Fibroblast of peridontal ligament (primary cell): ENCODE measurements at regions not wholly inside any gene's neighbourhood (a gene's known extent, or its start where the extent isn't known, plus 50 kb on each side); places are given as distances from the start of the nearest gene placed in this dataset.

Source experiments
- DNase-seq: peaks from one replicate; pipeline ENCODE4 v3.0.0-alpha.2; 2010; ENCODE audit errors: extremely low read depth

DNA sequence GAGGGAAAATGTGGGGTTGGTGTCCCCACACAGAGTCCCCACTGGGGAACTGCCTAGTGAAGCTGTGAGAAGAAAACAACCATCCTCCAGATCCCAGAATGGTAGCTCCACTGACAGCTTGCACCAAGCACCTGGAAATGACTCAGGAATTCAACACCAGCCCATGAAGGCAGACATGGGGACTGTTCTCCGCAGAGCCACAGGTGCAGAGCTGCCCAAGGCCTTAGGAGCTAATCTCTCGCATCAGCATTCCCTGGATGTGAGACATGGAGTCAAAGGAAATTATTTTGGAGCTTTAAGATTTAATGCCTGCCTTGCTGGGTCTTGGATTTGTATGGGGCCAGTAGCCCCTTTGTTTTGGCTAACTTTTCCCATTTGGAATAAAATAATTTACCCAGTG, 367.9 kb downstream of the FAM133A start:
- no peak for DNase-seq

DNA sequence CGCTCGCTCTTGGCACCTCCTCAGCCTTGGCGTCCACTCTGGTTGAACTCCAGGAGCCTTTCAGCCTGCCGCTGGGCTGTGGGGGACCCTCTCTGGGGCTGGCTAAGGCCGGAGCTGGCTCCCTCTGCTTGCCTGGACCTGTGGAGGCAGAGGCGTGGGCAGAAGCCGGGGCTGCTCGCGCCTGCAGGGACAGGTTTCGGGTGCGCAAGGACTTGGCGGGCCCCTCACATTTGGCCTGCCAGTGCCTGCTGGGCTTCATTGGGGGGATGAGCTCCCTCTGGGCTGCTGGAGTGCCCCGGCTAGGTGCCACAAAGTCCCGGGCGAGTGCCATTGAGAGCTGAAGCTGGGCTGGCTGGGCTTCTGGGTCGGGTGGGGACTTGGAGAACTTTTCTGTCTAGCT, 371.7 kb downstream of the FAM133A start:
- no peak for DNase-seq

DNA sequence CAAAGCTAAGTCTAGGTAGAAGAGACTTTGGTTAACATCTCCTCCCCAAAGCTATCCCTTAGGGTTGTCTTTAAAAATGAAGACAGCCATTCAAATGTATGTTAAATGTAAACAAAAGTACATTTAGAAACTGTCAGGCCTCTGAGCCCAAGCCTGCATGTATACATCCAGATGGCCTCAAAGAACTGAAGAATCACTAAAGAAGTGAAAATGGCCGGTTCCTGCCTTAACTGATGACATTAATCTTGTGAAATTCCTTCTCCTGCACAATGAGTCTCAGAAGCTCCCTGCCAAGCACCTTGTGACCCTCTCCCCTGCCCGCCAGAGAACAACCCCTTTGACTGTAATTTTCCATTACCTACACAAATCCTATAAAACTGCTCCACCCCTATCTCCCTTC, 377.9 kb downstream of the FAM133A start:
- no peak for DNase-seq

DNA sequence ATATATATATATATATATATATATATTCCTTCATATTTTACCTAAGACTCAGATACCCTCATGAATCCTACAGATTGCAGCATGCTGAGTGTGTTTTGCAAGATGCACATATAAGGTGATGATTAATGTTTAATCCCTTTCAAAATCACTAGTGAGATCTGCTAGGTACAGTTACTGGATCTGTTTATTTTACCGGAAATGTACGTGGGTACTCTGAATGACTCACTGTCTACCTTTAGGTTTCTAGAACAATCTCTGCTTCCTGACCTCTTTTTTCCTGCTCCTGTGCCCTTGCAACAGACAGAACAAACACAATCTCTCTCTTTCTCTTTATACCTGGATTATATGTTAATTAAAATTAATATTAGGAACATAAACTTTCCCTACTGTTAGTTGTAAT, 379.6 kb downstream of the FAM133A start:
- DNase-seq = no peak

DNA sequence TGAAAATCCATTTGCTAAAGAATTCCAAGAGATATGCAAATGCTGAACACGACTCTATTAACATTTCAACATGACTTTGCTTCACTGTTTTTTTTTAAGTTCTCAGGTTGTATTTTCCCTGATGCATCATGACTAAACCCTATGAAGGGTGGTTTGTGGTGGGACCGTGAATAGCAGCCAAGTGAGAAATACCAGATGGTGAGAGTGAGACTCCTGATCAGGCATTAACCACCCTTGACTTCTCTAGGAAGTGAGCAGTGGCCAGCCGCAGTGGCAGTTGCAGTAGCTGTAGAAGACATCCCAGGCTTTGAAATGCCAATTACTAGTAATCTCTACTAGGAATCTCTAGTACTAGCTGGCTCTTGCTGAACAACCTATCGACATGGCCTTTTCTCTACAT, 383.4 kb downstream of the FAM133A start:
- DNase-seq = no peak

DNA sequence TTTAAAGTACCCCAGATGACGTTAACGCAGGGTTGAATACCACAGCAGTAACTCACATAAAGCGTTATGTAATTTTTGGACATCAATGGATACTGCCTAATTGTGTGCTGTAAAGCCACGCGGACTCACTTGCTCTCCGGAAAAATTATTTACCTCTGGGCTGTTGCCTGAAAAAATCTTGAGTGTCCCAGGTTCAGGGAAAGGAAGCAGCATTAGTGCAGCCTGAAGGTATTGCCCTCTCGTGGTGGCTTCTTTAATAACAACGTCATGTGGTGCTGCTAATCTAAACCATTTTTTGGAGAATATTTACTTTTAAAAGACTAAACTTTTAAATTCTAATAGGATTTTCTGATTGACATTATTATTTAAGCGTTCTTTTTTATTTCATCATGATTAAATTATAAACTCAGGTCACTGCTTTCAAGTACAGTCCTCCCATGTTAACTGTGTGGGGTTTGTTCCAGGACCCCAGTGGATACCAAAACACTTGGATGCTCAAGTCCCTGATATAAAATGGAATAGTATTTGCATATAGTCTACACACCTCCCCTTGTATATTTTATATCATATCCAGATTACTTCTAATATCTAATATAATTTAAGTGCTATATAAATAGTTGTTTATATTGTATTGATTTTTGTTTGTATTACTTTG, 384.8 kb downstream of the FAM133A start:
- no peak for DNase-seq

DNA sequence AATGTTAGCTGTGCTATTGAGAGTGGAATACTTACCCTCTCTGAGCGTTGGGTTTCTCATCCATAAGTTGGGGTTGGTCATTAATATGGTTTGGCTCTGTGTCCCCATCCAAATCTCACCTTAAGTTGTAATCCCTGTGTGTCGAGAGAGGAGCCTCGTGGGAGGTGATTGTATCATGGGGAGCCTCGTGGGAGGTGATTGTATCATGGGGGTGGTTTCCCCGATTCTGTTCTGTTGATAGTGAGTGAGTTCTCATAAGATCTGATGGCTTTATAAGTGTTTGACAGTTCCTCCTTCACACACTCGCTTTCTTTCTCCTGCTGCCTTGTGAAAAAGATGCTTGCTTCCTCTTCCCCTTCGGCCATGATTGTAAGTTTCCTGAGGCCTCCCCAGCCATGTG, 391.1 kb downstream of the FAM133A start:
- DNase-seq = no peak

DNA sequence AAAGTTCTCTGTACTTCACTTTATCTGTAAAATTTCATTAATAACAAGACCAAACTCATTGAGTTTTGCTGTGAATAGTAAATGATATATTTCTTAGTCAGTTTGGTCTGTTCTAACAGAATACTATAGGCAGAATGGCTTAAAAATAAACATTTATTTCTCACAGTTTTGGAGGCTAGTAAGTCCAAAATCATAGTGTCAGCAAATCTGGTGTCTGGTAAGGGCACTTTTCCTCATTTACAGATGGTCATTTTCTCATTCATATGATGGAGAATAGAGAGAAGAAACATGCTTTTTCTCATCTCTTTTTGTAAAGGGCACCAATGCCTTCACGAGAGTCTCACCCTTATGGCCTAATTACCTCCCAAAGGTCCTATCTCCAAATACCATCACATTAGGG, 415.1 kb downstream of the FAM133A start:
- DNase-seq = no peak

DNA sequence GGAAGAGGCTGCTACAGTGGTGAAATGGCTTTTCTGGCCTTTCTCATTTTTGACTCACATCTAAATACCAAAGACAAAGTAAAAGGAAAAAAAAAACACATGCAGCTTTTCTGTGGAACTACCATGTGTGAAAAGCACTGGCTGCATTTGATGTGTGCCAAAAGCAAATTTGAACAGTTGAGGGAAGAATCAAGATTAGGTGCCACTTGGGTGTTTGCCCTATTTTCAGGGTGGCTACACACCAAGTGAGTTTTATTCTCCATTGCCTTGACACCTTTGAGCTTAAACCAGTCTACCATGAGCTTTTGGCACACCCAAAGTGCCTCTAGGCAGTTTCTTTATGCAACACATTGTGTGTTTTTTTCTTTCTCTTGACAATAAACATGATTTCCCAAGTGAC, 423.9 kb downstream of the FAM133A start:
- no peak for DNase-seq

DNA sequence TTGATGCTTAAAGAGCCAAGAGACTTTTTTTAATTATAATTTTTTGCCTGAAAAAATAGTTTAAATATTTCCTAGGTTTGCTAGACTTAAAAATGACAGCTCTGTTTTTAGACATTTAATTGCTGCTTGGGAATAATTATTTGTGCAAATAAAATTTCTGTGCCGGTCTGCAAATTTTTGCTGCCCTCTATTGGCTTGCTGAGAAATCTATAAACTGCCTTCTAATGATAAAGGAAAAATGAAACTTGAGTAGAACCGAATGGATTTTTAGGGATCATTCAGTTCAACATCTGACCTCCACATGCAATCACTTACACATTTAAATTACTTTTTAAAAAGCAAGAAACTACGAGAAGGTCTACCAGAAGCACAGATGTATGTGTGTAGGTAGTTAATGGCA, 434.0 kb downstream of the FAM133A start:
- DNase-seq = no peak

DNA sequence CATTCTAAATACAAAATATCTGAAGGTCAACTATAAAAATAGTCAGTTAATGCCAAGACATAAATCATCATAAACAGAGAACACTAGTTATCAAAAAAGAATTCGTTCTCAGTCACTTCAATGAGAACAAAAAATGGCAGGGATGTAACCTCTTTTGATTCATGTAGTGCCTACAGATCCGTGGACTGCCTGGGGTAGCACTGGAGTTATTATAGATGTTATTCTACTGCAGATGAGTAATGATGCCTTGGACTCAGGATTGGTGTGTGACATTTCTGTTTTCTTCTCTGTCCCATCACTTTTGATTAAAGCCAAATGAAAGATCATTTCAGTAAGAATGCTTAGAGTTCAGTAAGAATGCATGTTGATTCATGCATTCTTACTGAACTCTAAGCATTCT, 440.4 kb downstream of the FAM133A start:
- no peak for DNase-seq

DNA sequence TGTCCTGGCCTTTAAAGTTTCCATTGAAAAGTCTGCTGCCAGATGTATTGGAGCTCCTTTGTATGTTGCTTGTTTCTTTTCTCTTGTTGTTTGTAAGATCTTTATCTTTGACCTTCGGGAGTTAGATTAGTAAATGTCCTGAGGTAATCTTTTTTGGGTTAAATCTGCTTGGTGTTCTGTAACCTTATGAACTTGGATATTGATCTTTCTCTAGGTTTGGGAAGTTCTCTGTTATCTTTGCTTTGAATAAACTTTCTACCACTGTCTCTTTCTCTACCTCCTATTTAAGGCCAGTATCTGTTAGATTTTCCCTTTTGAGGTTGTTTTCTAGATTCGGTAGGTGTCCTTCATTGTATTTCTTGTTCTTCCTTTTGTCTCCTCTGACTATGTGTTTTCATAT, 447.8 kb downstream of the FAM133A start:
- no peak for DNase-seq

DNA sequence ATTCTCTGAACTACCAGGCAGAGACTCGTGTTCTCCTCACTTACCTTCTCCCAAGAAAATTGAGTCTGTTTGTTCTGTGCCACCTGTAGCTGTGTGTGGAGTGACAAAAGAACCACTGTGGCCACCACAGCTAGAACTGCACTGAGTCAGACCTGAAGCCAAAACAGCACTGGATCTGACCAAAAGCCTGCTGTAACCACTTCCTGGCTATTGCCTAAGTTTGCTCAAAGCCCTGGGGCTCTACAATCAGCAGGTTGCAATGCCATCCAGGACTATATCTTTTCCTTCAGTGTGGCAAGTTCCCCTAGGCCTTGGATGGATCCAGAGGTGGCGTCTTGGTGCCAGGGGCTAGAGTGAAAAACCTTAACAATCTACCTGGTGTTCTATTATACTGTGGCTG, 449.1 kb downstream of the FAM133A start:
- no peak for DNase-seq

DNA sequence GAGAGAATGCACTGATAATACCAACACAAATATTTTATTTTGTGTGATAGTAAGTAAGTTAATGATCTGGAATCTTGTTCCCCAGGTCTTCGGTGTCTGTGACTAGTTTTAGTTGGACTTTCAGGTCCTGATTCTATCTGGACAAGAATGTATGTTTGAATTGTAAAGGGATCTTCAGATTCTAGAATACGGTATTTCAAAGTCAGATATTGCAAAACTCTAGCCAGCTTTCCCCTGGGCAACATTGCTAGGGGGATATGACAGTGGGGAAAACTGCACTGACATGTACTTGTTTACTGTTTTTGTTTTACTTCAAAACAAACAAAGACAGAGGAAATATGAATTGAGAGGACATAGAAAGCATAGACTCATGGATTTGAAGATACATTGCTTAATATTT, 489.0 kb downstream of the FAM133A start:
- DNase-seq = no peak

DNA sequence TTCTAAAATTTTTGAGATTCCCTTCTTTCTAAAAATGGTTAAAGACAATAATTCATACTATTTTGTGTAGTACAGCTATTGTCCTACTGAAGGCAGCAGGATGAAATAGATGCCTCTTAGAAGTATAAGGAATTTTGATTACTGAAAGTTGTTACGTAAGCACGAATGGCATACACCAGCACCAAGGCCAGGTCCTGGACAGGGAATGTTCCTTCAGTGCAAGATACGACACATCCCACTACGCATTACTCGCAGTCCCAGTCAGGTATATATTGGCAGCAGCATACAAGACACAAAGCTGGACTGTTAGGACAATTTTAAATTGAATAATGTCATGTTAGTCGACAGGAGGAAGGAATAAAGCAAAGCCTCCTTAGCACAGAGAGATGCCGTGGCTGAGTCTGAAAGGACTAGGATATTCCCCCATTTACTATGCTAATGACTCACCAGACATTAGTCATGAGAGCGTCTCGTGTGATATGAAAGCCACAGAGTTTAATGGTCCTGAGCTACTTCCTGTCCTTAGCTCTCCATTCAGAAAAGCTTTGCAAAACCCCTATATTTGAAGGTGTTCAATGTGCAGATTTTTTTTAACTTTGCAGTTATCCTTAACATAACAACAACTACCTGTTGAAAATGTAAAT, 504.3 kb downstream of the FAM133A start:
- no peak for DNase-seq

DNA sequence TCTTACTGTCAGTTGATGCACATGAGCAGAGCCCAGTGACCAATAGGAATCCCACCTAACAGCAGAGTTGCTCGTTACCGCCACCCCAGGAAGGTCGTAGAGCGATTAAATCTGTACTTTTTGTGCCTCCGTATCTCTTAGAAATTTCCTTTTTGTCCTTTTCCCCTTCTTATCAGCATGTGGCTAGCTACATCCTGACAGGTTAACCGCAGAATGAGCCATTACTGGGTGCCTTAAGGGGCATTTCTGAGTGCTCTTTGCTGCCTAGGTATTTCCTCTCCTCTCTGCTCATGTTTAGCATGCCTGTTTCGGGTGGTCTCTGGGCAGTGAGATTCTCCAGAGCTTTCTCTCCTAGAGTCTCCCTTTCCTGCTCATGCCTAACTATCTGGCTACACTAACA, 530.5 kb downstream of the FAM133A start:
- no peak for DNase-seq

DNA sequence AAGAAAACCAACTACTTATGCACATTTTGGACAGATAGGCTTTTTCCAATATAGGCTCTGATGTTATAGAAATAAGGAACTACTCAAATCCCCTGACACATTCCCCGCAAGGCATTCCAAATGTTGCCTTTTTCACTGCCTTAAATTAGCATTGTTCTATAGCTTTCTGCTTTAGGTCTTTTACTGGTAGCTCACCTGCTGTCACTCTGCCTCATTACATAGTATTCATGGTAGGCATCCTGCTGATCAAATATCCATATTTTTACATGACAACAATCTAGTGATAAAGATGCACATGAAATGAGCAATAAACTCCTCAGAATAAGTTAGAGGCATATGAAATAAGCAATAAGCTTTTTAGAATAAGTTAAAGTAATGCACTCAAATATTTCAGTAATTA, 542.7 kb downstream of the FAM133A start:
- no peak for DNase-seq

DNA sequence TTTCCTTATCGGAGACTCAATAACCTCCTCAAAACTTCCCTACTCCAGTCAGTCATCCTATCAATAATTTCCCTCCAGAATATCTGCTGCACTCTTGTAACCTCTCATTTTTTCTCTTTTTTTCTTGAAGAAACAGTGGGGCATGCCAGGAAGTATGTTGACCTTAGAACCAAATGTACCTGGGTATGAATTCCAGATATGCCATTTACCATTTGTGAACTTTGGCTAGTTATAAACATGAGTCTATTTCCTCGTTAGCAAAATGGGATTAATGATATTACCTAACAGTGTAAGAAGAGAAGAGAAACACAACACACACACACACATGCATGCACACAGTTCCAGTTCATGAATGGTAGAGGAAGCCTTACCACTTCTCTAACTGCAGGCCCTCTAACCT, 578.2 kb downstream of the FAM133A start:
- DNase-seq = no peak

DNA sequence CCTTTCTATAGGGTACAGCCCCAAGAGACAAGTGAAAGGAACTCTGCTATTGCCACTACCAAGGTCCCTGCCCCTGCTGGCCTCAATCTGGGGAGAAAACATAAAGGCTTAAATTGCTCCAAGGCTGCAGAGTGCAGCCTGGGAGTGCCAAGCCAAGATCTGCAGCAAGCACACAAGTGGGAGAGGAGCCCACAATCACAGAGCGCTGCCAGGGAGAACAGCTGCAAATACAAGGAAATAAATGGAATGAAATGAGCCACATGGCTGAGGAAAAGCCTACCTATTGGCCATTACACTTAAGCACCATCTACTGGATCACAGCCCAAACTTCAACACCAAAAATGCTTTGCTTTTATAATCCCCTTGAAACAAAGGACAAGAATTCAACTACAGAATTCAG, 582.4 kb downstream of the FAM133A start:
- no peak for DNase-seq

DNA sequence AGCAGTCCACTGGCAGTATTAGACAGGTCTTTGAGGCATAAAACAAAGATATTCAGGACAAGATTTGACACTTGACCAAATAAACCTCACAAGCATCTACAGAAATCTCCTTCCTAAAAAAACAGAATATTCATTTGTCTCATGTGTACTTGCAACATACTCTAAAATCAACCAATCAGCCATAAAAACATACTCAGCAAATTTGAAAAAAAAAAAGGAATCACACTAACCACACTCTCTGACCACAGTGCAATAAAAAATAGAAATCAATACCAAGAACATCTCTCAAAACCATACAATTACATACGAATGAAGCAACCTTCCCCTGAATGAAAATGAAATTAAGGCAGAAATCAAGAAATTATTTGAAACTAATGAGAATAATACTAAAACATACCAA, 591.3 kb downstream of the FAM133A start:
- DNase-seq = no peak

DNA sequence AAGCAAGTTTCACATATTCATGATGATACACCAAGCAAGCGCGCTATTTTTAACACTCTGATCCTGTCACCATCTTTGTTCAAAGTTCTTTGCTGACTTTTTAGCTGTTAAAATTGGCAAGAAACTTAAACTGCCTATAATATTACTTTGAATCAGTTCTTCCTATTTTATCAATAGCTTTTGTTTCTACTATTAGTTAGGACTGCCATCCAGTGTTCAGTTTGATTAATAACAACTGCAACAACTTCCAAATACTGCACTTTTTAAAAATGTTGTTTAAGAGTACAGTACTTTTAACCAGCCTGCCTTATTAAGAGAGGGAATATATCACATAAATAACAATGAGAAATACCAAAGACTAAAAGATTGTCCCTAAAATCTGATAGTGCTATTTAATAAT, 614.3 kb downstream of the FAM133A start:
- DNase-seq = no peak

DNA sequence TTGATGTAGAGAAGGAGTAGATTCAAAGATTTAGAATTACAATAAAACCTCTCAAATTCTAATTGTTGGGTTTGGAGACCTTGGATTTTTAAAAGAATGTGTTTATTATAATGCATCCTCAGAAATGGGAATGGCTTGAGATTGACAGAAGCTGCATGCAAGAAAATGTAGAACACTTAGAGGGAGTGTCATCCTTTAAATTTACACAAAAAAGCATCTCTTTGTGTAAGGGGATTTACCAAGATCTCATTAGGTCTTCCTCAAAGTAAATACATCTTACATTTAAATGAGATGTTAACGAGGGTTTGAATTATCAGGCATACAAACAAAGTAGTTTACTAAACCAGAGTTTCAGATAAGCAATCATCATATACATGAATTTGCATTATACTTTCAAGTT, 615.0 kb downstream of the FAM133A start:
- DNase-seq = no peak

DNA sequence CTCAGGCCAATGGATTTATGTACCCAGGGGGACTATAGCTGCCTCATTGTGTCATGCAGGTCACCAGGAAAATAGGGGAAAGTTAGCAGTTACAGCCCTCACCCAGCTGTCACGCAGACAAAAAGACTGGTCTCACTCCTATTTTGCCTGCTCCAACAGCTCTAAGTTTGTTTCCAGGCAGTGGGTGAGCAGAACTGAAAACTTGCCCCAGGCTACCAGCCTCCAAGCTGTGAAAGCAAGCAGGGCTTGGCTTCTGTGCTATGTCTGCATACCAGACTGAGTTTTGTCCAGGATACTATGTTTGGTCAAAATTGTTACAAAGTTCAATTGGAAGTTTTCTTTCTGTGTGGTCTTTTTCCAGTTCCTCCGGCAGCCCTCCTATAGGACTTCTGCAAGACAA, 628.4 kb downstream of the FAM133A start:
- DNase-seq = no peak

DNA sequence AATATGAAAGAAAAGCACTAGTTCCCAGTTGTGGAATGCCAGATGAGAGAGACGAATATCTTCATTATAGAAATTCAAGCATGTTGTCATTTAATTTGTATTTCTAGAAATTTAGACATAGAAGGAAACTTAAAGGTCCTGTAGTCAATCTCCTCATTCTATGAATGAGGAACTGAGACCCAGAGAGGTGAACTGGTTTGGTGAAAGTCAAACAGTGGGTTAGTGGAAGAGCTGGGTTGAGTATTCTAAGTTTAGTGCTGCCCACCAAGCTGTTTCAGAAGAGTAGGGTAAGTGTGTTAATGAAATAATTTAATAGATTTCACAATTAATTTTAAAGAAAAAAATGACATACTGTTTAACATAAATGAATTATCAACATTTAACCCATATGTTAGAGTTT, 655.2 kb downstream of the FAM133A start:
- no peak for DNase-seq
